Motor neuron (in vitro differentiated cells): ENCODE measurements at regions not wholly inside any gene's neighbourhood (a gene's known extent, or its start where the extent isn't known, plus 50 kb on each side); places are given as distances from the start of the nearest gene placed in this dataset.

Experiments used
- ATAC-seq, 8 experiments: fragments of 200-7000 bp; cut with Tn5 transposase; replicated peaks in 6 of 8; 2 replicates each; pipeline ENCODE4 v1.8.0; 2021; ENCODE audit warnings: mild to moderate bottlenecking in 8 of 8, moderate library complexity in 8 of 8
- H3K27ac ChIP-seq, 2 donors: fragments of 250-450 bp; sonication (Bioruptor Pico); 2 replicates each; pipeline ENCODE4 v1.9.0; 2021; ENCODE audit warnings: antibody characterized with exemption in 2 of 2, mild to moderate bottlenecking in 2 of 2, moderate library complexity in 1 of 2
- H3K4me1 ChIP-seq, 2 donors: fragments of 250-450 bp; sonication (Bioruptor Pico); replicated peaks in 1 of 2; 2 replicates each; pipeline ENCODE4 v1.6.1; 2021; ENCODE audit warnings: antibody characterized with exemption in 2 of 2, mild to moderate bottlenecking in 2 of 2, moderate library complexity in 1 of 2
- H3K4me3 ChIP-seq, 5 donors: fragments of 250-450 bp; sonication (Bioruptor Pico); 2 replicates each; pipeline ENCODE4 v1.9.0; 2021; ENCODE audit warnings: antibody characterized with exemption in 5 of 5, mild to moderate bottlenecking in 5 of 5, moderate library complexity in 4 of 5
- WGBS, 10 experiments: fragments of 450-650 bp; shearing (Covaris generic); methylation state at CpG; one replicate each; pipeline ENCODE4 v1.0.0; 2022; 5-methylcytosine and 5-hydroxymethylcytosine counted together
- in situ Hi-C, 9 experiments: fragments of 400-800 bp; cut with MboI; loops; one replicate each; pipeline ENCODE4 v1.15.0; 2021; ENCODE audit warnings: low sequenced_read_pairs in 9 of 9, low pct_unique_long_range_greater_than_20kb in 2 of 9; ENCODE audit not compliant: unreplicated experiment in 9 of 9

- H3K27ac ChIP-seq = no peak overlapping the region
- in situ Hi-C loops = loop anchor here in 2 of 9 experiments (25.0 kb wide), 3 partner anchors 138 to 537 kb away; no protein-coding TSS in a partner anchor
- H3K4me1 ChIP-seq = peaks cover 3 to 9% of the 10 kb centered on the region in 2 donors
- H3K4me3 ChIP-seq = no peak overlapping the region
- WGBS, 10 experiments = 80 to 100% (median 91%) methylated on average over 1 to 2 of the region's 2 CpGs
- no peak for ATAC-seq
Observed at GRCh38 chr1:78825561-78825960, 175.9 kb downstream of the IFI44 start.

- peak in 3 of 8 experiments; percentile 63 to 79 (median 68) for ATAC-seq
- Histone ChIP-seq H3K4me3 (no peak overlapping the region), H3K27ac (no peak overlapping the region), H3K4me1 (peaks cover 3 to 9% of the 10 kb centered on the region in 2 donors)
- in situ Hi-C loops = loop anchor here in 2 of 9 experiments (10.0 to 25.0 kb wide), 4 partner anchors 142 to 533 kb away; no protein-coding TSS in a partner anchor
- 59 to 95% (median 83%) methylated on average over 1 to 4 of the region's 4 CpGs; no CpG with 5 or more reads in 3 of the 10 experiments for WGBS, 10 experiments
Observed at GRCh38 chr1:78829644-78830043, 176.9 kb downstream of the ADGRL4 start.

GRCh38 chr1:78830321-78830720 lies 176.2 kb downstream of the ADGRL4 start:
- ATAC-seq = peak in 3 of 8 experiments; percentile 38 to 48 (median 41)
- no peak overlapping the region for H3K27ac ChIP-seq
- WGBS, 10 experiments = 14 to 86% (median 60%) methylated on average over 1 of the region's 1 CpG; no CpG with 5 or more reads in 3 of the 10 experiments

GRCh38 chr1:78831731-78832360 lies 174.7 kb downstream of the ADGRL4 start:
- in situ Hi-C loops = loop anchor here in 2 of 9 experiments (10.0 to 25.0 kb wide), 4 partner anchors 145 to 530 kb away; no protein-coding TSS in a partner anchor
- Histone ChIP-seq H3K4me1 (peaks cover 3 to 9% of the 10 kb centered on the region in 2 donors), H3K27ac (no peak overlapping the region), H3K4me3 (no peak overlapping the region)
- WGBS, 10 experiments = 34 to 100% (median 85%) methylated on average over 1 to 3 of the region's 3 CpGs
- no peak for ATAC-seq

More at GRCh38 chr1:78830321-78830720, 176.2 kb downstream of the ADGRL4 start:
- Histone ChIP-seq H3K4me3 (no peak overlapping the region), H3K4me1 (peaks cover 3 to 9% of the 10 kb centered on the region in 2 donors)
- in situ Hi-C loops = loop anchor here in 2 of 9 experiments (10.0 to 25.0 kb wide), 4 partner anchors 143 to 532 kb away; no protein-coding TSS in a partner anchor

GRCh38 chr1:78833491-78833890 lies 173.0 kb downstream of the ADGRL4 start:
- Histone ChIP-seq H3K4me1 (peaks cover 3 to 9% of the 10 kb centered on the region in 2 donors), H3K4me3 (no peak overlapping the region), H3K27ac (no peak overlapping the region)
- in situ Hi-C loops = loop anchor here in 2 of 9 experiments (10.0 to 25.0 kb wide), 4 partner anchors 146 to 529 kb away; no protein-coding TSS in a partner anchor
- WGBS, 10 experiments = 2 to 100% (median 79%) methylated on average over 1 to 4 of the region's 4 CpGs
- ATAC-seq = peak in 3 of 8 experiments; percentile 20 to 92 (median 72)

GRCh38 chr1:78834201-78834741 lies 172.3 kb downstream of the ADGRL4 start:
- Histone ChIP-seq H3K4me3 (no peak overlapping the region), H3K4me1 (peaks cover 2 to 9% of the 10 kb centered on the region in 2 donors), H3K27ac (no peak overlapping the region)
- in situ Hi-C loops = loop anchor here in 2 of 9 experiments (10.0 to 25.0 kb wide), 4 partner anchors 147 to 528 kb away; no protein-coding TSS in a partner anchor
- ATAC-seq = no peak
- WGBS, 10 experiments = 87 to 100% (median 97%) methylated on average over 2 to 4 of the region's 4 CpGs; no CpG with 5 or more reads in 1 of the 10 experiments

GRCh38 chr1:78836726-78837125 lies 169.8 kb downstream of the ADGRL4 start:
- no peak overlapping the region for H3K4me3 ChIP-seq
- in situ Hi-C loops = loop anchor here in 2 of 9 experiments (10.0 to 25.0 kb wide), 4 partner anchors 149 to 526 kb away; no protein-coding TSS in a partner anchor
- H3K4me1 ChIP-seq = peaks cover 3 to 11% of the 10 kb centered on the region in 2 donors
- ATAC-seq = no peak
- no peak overlapping the region for H3K27ac ChIP-seq

- peaks cover 3 to 11% of the 10 kb centered on the region in 2 donors for H3K4me1 ChIP-seq
- H3K4me3 ChIP-seq = no peak overlapping the region
- 0 to 53% (median 48%) methylated on average over 1 to 2 of the region's 2 CpGs for WGBS, 10 experiments
- no peak overlapping the region for H3K27ac ChIP-seq
- ATAC-seq = peak in 2 of 8 experiments; percentile 29 to 41
- in situ Hi-C loops = loop anchor here in 2 of 9 experiments (10.0 to 25.0 kb wide), 4 partner anchors 152 to 523 kb away; no protein-coding TSS in a partner anchor
Observed at GRCh38 chr1:78839704-78840277, 166.7 kb downstream of the ADGRL4 start.
